Breast epithelium (tissue), 4 donors: ENCODE measurements at regions not wholly inside any gene's neighbourhood (a gene's known extent, or its start where the extent isn't known, plus 50 kb on each side); places are given as distances from the start of the nearest gene placed in this dataset.

Experiments used
- DNase-seq, 2 donors: peaks; one replicate each; pipeline ENCODE4 v3.0.0-alpha.2; 2019; ENCODE audit warnings: low spot score in 2 of 2
- H3K27ac ChIP-seq, 2 donors: fragments of 200-600 bp; sonication (generic) in 1 of 2; one replicate each; pipeline ENCODE4 v1.5.1; 2016 to 2019; ENCODE audit warnings: mild to moderate bottlenecking in 1 of 2
- H3K27me3 ChIP-seq, 2 donors: fragments of 200-600 bp; sonication (generic) in 1 of 2; one replicate each; pipeline versions ENCODE4 v1.5.1 to v1.6.0; 2017 to 2019; ENCODE audit warnings: control low read depth in 1 of 2, mild to moderate bottlenecking in 1 of 2
- H3K36me3 ChIP-seq: fragments of 200-600 bp; one replicate; pipeline ENCODE4 v1.5.1; 2019
- H3K4me1 ChIP-seq, 2 donors: fragments of 200-600 bp; sonication (generic); one replicate each; pipeline ENCODE4 v1.5.1; 2016 to 2019; ENCODE audit warnings: control low read depth in 1 of 2
- H3K4me3 ChIP-seq, 3 donors: fragments of 200-600 bp; sonication (generic); 1 replicate in 2 of 3; 2 replicates in 1 of 3; pipeline ENCODE4 v1.5.1; 2016 to 2019; ENCODE audit warnings: mild to moderate bottlenecking in 3 of 3, moderate library complexity in 2 of 3
- H3K9me3 ChIP-seq, 2 donors: fragments of 200-600 bp; sonication (generic) in 1 of 2; one replicate each; pipeline ENCODE4 v1.5.1; 2016 to 2019; ENCODE audit warnings: control low read depth in 1 of 2
- CTCF ChIP-seq, 3 donors: fragments of 450-650 bp; IDR thresholded peaks; one replicate each; pipeline ENCODE4 v1.5.1; 2016 to 2017; ENCODE audit warnings: antibody characterized with exemption in 3 of 3, mild to moderate bottlenecking in 3 of 3, moderate library complexity in 3 of 3
- POLR2A ChIP-seq: fragments of 450-650 bp; IDR thresholded peaks from one replicate; pipeline ENCODE4 v1.6.1; 2016; ENCODE audit warnings: antibody characterized with exemption, mild to moderate bottlenecking, moderate library complexity
- POLR2AphosphoS5 ChIP-seq, 3 donors: sonication (generic); formaldehyde crosslinking; IDR thresholded peaks; one replicate each; pipeline ENCODE4 v1.6.1; 2017; ENCODE audit warnings: antibody characterized with exemption in 3 of 3
- intact Hi-C: fragments of 100-400 bp; cut with DNase I; formaldehyde crosslinking; loops from one replicate; pipeline ENCODE4 v1.15.1; 2023; ENCODE audit warnings: low total_unique reads

- TF ChIP-seq POLR2A (no peak), CTCF (IDR thresholded peaks at IDR 0.05) (no peak), POLR2AphosphoS5 (IDR thresholded peaks at IDR 0.05) (no peak)
- Histone ChIP-seq H3K9me3 (peaks cover 6 to 10% of the 10 kb centered on the region in 2 donors), H3K27me3 (no peaks in the 10 kb centered on the region), H3K4me3 (no peak overlapping the region), H3K36me3 (no peaks in the 10 kb centered on the region), H3K4me1 (no peaks in the 10 kb centered on the region), H3K27ac (no peak overlapping the region)
- intact Hi-C loops: no loop called here
- no peak for DNase-seq
Measured at GRCh38 chr12:125744201-125744600, 679.0 kb downstream of the AACS start.

GRCh38 chr12:125755512-125755911 lies 690.3 kb downstream of the AACS start:
- Histone ChIP-seq H3K9me3 (no peaks in the 10 kb centered on the region), H3K4me1 (no peaks in the 10 kb centered on the region), H3K36me3 (no peaks in the 10 kb centered on the region), H3K4me3 (no peak overlapping the region), H3K27me3 (no peaks in the 10 kb centered on the region), H3K27ac (no peak overlapping the region)
- no peak for DNase-seq
- intact Hi-C loops: no loop called here
- no peak for TF ChIP-seq POLR2A
- TF ChIP-seq CTCF (IDR thresholded peaks at IDR 0.05): no peak
- TF ChIP-seq POLR2AphosphoS5 (IDR thresholded peaks at IDR 0.05): no peak

- no peak overlapping the region for H3K4me3 ChIP-seq
- no peak for TF ChIP-seq POLR2A
- TF ChIP-seq CTCF (IDR thresholded peaks at IDR 0.05): no peak
- TF ChIP-seq POLR2AphosphoS5 (IDR thresholded peaks at IDR 0.05): no peak
- no peaks in the 10 kb centered on the region for H3K9me3 ChIP-seq
- DNase-seq: no peak
- no peaks in the 10 kb centered on the region for H3K4me1 ChIP-seq
- H3K27me3 ChIP-seq: no peaks in the 10 kb centered on the region
- no peaks in the 10 kb centered on the region for H3K36me3 ChIP-seq
- no peak overlapping the region for H3K27ac ChIP-seq
- intact Hi-C loops: no loop called here
Measured at GRCh38 chr12:125766091-125766490, 700.9 kb downstream of the AACS start.

DNA sequence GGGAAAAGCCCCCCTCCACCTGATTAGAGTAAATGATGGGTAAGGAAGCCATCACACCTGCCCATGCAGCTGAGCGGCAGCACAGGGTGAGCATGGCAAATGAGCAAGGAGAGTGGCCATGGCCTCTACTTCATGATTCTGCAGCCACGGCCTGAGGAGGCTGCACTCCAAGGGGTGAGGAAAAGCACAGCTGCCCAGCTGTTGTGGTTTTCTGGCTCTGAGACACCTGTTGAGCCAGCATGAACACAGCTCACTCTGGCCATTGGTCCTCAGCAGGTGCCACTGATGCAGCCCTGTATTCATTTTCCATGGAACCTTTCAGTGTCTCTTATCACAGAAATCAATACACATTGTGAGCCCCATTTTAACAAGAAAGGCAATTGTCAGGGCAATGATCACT lies 707.2 kb downstream of the AACS start:
- no peak for DNase-seq
- no peaks in the 10 kb centered on the region for H3K36me3 ChIP-seq
- peaks cover 0 to 4% of the 10 kb centered on the region in 2 donors for H3K9me3 ChIP-seq
- TF ChIP-seq POLR2A (no peak), CTCF (IDR thresholded peaks at IDR 0.05) (no peak), POLR2AphosphoS5 (IDR thresholded peaks at IDR 0.05) (no peak)
- no peaks in the 10 kb centered on the region for H3K27me3 ChIP-seq
- intact Hi-C loops: no loop called here
- no peak overlapping the region for H3K27ac ChIP-seq
- no peaks in the 10 kb centered on the region for H3K4me1 ChIP-seq
- H3K4me3 ChIP-seq: no peak overlapping the region

DNA sequence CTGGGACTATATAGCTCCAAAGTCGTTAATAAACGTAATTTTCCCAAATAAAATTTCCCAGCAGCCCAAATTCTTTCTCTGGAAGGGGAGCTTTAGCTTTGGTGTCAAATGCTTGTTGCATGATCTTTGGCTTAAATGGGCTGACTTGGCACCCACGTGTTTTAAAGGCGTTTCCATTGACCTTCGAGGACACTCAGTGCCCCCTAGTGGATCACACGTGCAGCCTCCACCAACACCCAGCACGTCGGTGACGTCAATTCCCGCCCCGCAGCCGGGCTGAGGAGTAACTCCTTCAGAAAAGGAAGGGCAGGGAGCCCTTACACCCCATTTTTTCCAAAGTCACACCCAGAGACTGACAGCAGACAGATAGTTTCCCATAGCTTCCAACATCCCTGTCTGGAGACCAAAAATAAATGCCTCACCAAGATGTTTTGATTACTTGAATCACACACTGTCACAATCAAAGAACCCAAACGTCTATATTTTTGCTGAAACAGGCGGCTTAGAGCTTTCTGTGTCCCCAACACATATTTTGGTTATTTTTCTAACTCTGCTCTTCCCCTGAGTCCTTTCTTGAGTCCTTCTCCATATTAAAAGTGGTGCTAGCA lies 707.9 kb downstream of the AACS start:
- no peak for DNase-seq
- Histone ChIP-seq H3K4me1 (no peaks in the 10 kb centered on the region), H3K9me3 (peaks cover 0 to 4% of the 10 kb centered on the region in 2 donors), H3K36me3 (no peaks in the 10 kb centered on the region), H3K27ac (no peak overlapping the region), H3K27me3 (no peaks in the 10 kb centered on the region), H3K4me3 (no peak overlapping the region)
- intact Hi-C loops: no loop called here
- TF ChIP-seq POLR2AphosphoS5 (IDR thresholded peaks at IDR 0.05) (no peak), CTCF (IDR thresholded peaks at IDR 0.05) (no peak), POLR2A (no peak)
